HepG2 (cell line): ENCODE measurements at regions not wholly inside any gene's neighbourhood (a gene's known extent, or its start where the extent isn't known, plus 50 kb on each side); places are given as distances from the start of the nearest gene placed in this dataset.
A peak's percentile ranks its signal among the peaks of the same experiment; 100 is the strongest.

ENCODE experiments used
- AHR ChIP-seq: IDR thresholded peaks from 2 replicates; pipeline ENCODE4 v1.6.1; 2018; ENCODE audit warnings: missing genetic modification reagents, missing compliant biosample characterization
- BRD4 ChIP-seq: sonication (generic); formaldehyde crosslinking; IDR thresholded peaks from 2 replicates; pipeline ENCODE4 v1.4.0; 2020; ENCODE audit warnings: missing genetic modification reagents
- CBX5 ChIP-seq: sonication (generic); formaldehyde crosslinking; IDR thresholded peaks from 2 replicates; pipeline ENCODE4 v1.4.0; 2020; ENCODE audit warnings: missing genetic modification reagents, borderline replicate concordance
- GABPA ChIP-seq, 2 experiments: IDR thresholded peaks; 2 replicates each; pipeline ENCODE4 v1.6.1; 2011 to 2016; ENCODE audit warnings: low read depth in 2 of 2, low read length in 1 of 2, missing biosample characterization in 1 of 2, missing genetic modification characterization in 1 of 2
- HMGA1 ChIP-seq: sonication (generic); formaldehyde crosslinking; conservative IDR thresholded peaks from 2 replicates; pipeline ENCODE4 v1.4.0; 2020; ENCODE audit warnings: missing genetic modification reagents
- KAT8 ChIP-seq: IDR thresholded peaks from 2 replicates; pipeline ENCODE4 v1.6.1; 2016; ENCODE audit warnings: missing genetic modification reagents, missing compliant biosample characterization
- NCOA2 ChIP-seq: sonication (generic); formaldehyde crosslinking; IDR thresholded peaks from 2 replicates; pipeline ENCODE4 v1.8.0; 2022; ENCODE audit warnings: inconsistent platforms
- NFKBIZ ChIP-seq: IDR thresholded peaks from 2 replicates; pipeline ENCODE4 v1.6.1; 2018; ENCODE audit warnings: missing genetic modification reagents, missing compliant biosample characterization
- SAFB2 ChIP-seq: sonication (generic); formaldehyde crosslinking; IDR thresholded peaks from 2 replicates; pipeline ENCODE4 v1.5.1; 2020; ENCODE audit warnings: missing genetic modification reagents, low read depth, mild to moderate bottlenecking, borderline replicate concordance
- SP5 ChIP-seq: IDR thresholded peaks from 2 replicates; pipeline ENCODE4 v1.6.1; 2016; ENCODE audit warnings: low read depth, borderline replicate concordance
- STAG1 ChIP-seq: sonication (generic); formaldehyde crosslinking; IDR thresholded peaks from 2 replicates; pipeline ENCODE4 v1.4.0; 2020; ENCODE audit warnings: missing genetic modification reagents
- TBX3 ChIP-seq: fragments of 450-650 bp; IDR thresholded peaks from 2 replicates; pipeline ENCODE4 v1.6.1; 2017; ENCODE audit warnings: antibody characterized with exemption, mild to moderate bottlenecking, inconsistent platforms, borderline replicate concordance
- ZKSCAN5 ChIP-seq: sonication (generic); formaldehyde crosslinking; IDR thresholded peaks from 2 replicates; pipeline ENCODE4 v1.5.1; 2020; ENCODE audit warnings: mild to moderate bottlenecking, missing genetic modification reagents
- ZNF367 ChIP-seq: sonication (generic); formaldehyde crosslinking; IDR thresholded peaks from 2 replicates; pipeline ENCODE4 v1.4.0; 2020; ENCODE audit warnings: missing genetic modification reagents, borderline replicate concordance
- ZNF446 ChIP-seq: sonication (generic); formaldehyde crosslinking; IDR thresholded peaks from 2 replicates; pipeline ENCODE4 v1.5.0; 2020; ENCODE audit warnings: mild to moderate bottlenecking, missing genetic modification reagents
- ZNF616 ChIP-seq: sonication (generic); formaldehyde crosslinking; IDR thresholded peaks from 2 replicates; pipeline ENCODE4 v1.5.0; 2020; ENCODE audit warnings: low read depth, mild to moderate bottlenecking, missing genetic modification reagents
- ZNF772 ChIP-seq: sonication (generic); formaldehyde crosslinking; IDR thresholded peaks from 2 replicates; pipeline ENCODE4 v1.5.0; 2020; ENCODE audit warnings: mild to moderate bottlenecking, missing genetic modification reagents
- ZSCAN25 ChIP-seq: sonication (generic); formaldehyde crosslinking; IDR thresholded peaks from 2 replicates; pipeline ENCODE4 v1.8.0; 2022; ENCODE audit warnings: mild to moderate bottlenecking, missing genetic modification reagents
- TF ChIP-seq, protein P1 (sequence below): sonication (generic); formaldehyde crosslinking; IDR thresholded peaks from 2 replicates; pipeline ENCODE4 v1.8.0; 2022; ENCODE audit warnings: mild to moderate bottlenecking, missing genetic modification reagents, borderline replicate concordance
- TF ChIP-seq, protein P2 (sequence below): sonication (generic); formaldehyde crosslinking; IDR thresholded peaks from 2 replicates; pipeline ENCODE4 v1.4.0; 2020; ENCODE audit warnings: missing genetic modification reagents
- TF ChIP-seq, protein P3 (sequence below): sonication (generic); formaldehyde crosslinking; IDR thresholded peaks from 2 replicates; pipeline ENCODE4 v1.5.0; 2020; ENCODE audit warnings: mild to moderate bottlenecking, missing genetic modification reagents
- TF ChIP-seq, protein P4 (sequence below): sonication (generic); formaldehyde crosslinking; IDR thresholded peaks from 2 replicates; pipeline ENCODE4 v1.5.1; 2020; ENCODE audit warnings: mild to moderate bottlenecking, missing genetic modification reagents, moderate library complexity

DNA sequence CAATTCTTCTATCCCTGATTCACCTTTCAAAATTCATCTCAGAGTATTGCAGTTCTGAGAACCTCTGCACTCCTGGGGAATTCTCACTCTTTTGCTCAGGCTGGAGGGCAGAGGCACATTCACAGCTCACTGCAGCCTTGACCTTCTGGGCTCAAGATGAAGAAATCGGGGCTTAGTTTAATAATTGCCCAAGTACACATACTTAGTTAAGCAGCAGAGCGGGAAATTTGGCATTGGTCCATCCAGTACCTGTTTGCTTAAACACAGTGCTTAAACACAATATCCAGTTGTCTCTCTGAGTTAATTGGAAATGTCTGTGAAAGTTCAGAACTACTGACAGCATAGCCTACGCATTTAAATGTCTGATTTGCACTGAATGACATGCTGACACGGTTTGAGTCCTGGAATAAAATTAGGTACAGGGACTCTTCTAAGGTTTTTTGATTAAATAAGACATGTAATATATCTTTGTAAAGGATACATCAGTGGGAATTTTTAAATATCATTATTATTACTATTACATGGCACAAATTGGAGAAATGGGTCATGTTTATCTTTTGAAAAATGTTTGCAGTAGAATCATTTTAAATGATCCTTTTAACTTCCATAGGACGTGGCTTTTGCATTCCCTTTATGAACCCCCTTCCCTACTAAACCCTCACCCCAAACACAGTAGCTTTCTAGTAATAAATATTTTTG lies 337.4 kb downstream of the SRGAP2C start (continued):
- TF ChIP-seq, protein P1, sequence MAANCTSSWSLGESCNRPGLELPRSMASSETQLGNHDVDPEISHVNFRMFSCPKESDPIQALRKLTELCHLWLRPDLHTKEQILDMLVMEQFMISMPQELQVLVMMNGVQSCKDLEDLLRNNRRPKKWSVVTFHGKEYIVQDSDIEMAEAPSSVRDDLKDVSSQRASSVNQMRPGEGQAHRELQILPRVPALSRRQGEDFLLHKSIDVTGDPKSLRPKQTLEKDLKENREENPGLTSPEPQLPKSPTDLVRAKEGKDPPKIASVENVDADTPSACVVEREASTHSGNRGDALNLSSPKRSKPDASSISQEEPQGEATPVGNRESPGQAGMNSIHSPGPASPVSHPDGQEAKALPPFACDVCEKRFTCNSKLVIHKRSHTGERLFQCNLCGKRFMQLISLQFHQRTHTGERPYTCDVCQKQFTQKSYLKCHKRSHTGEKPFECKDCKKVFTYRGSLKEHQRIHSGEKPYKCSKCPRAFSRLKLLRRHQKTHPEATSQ (CRISPR knock-in tag), result peak; percentile 37; the same call in 1 of the 2 replicates
- TF ChIP-seq SAFB2 (no peak), NFKBIZ (CRISPR knock-in tag) (peak; percentile 74; the same call in 1 of the 2 replicates), HMGA1 (no peak), NCOA2 (CRISPR knock-in tag) (peak; percentile 94), BRD4 (CRISPR knock-in tag) (no peak), ZSCAN25 (CRISPR knock-in tag) (no peak), ZNF772 (CRISPR knock-in tag) (peak; percentile 60; the same call in 1 of the 2 replicates), ZNF616 (no peak), GABPA (IDR thresholded peaks at IDR 0.05; ENCODE audit: low read depth, low read length) (no peak), GABPA (CRISPR knock-in tag; IDR thresholded peaks at IDR 0.05; ENCODE audit: low read depth) (peak; percentile 24; the same call in 1 of the 2 replicates), CBX5 (CRISPR knock-in tag) (peak; percentile 86), AHR (CRISPR knock-in tag) (no peak), KAT8 (CRISPR knock-in tag) (peak; percentile 58; the same call in 1 of the 2 replicates), ZKSCAN5 (CRISPR knock-in tag) (no peak), ZNF367 (no peak), SP5 (CRISPR knock-in tag) (0 out of 2 replicates have a peak, but pooled peaks have one; percentile 13), STAG1 (CRISPR knock-in tag) (peak; percentile 38), TBX3 (peak; percentile 89), ZNF446 (CRISPR knock-in tag) (no peak)
- TF ChIP-seq, protein P2, sequence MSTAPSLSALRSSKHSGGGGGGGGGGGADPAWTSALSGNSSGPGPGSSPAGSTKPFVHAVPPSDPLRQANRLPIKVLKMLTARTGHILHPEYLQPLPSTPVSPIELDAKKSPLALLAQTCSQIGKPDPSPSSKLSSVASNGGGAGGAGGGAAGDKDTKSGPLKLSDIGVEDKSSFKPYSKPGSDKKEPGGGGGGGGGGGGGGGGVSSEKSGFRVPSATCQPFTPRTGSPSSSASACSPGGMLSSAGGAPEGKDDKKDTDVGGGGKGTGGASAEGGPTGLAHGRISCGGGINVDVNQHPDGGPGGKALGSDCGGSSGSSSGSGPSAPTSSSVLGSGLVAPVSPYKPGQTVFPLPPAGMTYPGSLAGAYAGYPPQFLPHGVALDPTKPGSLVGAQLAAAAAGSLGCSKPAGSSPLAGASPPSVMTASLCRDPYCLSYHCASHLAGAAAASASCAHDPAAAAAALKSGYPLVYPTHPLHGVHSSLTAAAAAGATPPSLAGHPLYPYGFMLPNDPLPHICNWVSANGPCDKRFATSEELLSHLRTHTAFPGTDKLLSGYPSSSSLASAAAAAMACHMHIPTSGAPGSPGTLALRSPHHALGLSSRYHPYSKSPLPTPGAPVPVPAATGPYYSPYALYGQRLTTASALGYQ, result peak; percentile 87
- TF ChIP-seq, protein P3, sequence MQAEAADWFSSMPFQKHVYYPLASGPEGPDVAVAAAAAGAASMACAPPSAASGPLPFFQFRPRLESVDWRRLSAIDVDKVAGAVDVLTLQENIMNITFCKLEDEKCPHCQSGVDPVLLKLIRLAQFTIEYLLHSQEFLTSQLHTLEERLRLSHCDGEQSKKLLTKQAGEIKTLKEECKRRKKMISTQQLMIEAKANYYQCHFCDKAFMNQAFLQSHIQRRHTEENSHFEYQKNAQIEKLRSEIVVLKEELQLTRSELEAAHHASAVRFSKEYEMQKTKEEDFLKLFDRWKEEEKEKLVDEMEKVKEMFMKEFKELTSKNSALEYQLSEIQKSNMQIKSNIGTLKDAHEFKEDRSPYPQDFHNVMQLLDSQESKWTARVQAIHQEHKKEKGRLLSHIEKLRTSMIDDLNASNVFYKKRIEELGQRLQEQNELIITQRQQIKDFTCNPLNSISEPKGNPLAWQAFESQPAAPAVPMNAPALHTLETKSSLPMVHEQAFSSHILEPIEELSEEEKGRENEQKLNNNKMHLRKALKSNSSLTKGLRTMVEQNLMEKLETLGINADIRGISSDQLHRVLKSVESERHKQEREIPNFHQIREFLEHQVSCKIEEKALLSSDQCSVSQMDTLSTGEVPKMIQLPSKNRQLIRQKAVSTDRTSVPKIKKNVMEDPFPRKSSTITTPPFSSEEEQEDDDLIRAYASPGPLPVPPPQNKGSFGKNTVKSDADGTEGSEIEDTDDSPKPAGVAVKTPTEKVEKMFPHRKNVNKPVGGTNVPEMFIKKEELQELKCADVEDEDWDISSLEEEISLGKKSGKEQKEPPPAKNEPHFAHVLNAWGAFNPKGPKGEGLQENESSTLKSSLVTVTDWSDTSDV, result no peak
- TF ChIP-seq, protein P4, sequence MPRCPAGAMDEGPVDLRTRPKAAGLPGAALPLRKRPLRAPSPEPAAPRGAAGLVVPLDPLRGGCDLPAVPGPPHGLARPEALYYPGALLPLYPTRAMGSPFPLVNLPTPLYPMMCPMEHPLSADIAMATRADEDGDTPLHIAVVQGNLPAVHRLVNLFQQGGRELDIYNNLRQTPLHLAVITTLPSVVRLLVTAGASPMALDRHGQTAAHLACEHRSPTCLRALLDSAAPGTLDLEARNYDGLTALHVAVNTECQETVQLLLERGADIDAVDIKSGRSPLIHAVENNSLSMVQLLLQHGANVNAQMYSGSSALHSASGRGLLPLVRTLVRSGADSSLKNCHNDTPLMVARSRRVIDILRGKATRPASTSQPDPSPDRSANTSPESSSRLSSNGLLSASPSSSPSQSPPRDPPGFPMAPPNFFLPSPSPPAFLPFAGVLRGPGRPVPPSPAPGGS, result no peak
